Gastroesophageal sphincter (tissue), 3 donors: ENCODE measurements at regions not wholly inside any gene's neighbourhood (a gene's known extent, or its start where the extent isn't known, plus 50 kb on each side); places are given as distances from the start of the nearest gene placed in this dataset.

Experiments
- EP300 ChIP-seq: sonication (generic); formaldehyde crosslinking; IDR thresholded peaks from one replicate; pipeline ENCODE4 v1.6.1; 2017; ENCODE audit warnings: antibody characterized with exemption, mild to moderate bottlenecking
- POLR2A ChIP-seq, 2 donors: fragments of 450-650 bp; IDR thresholded peaks; one replicate each; pipeline ENCODE4 v1.6.1; 2017; ENCODE audit warnings: antibody characterized with exemption in 2 of 2, mild to moderate bottlenecking in 2 of 2, moderate library complexity in 1 of 2
- POLR2AphosphoS5 ChIP-seq: sonication (generic); formaldehyde crosslinking; IDR thresholded peaks from one replicate; pipeline ENCODE4 v1.6.1; 2017; ENCODE audit warnings: antibody characterized with exemption
- TF ChIP-seq, protein P1 (sequence below), 4 experiments: fragments of 200-600 bp in 2 of 4; fragments of 450-650 bp in 2 of 4; sonication (generic) in 1 of 4; IDR thresholded peaks; one replicate each; pipeline ENCODE4 v1.5.1; 2017 to 2019; ENCODE audit warnings: antibody characterized with exemption in 4 of 4, mild to moderate bottlenecking in 2 of 4, moderate library complexity in 2 of 4

DNA sequence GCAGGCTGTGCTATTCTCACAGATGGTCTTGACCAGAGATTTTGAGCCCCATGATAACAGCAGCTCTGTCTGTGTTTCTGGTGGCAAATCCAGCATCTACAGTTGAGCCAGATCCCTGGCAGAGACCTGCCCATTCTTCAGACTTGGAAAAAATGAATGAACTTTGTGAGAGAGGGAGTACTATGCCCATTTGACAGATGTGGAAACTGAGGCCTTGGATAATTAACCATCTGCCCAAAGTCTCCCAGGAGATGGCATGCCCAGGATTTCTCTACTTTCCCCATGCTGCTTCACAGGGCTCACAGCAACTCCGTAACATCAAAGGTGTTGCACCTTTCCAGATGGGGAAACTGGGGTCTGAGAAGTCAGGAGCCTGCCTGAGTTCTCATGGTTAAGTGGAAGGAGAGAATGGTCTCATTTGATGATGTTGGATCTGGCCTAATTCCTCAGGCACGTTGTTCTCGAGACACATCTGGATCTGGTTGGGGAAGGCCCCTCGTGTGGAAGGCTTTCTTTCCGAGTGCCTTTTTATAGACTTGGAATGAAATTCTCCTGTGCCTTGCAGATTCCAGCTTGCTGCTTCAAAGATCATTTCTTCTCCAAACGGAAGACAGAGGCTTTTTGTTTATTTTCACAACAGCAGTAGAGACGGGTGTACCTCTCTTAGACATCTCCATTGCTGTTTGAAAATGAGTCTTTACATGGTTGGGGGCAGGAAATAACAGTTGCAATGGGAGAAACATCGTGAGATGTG lies 73.3 kb upstream of the STX18 start:
- no peak for TF ChIP-seq POLR2A (IDR thresholded peaks at IDR 0.05)
- TF ChIP-seq, protein P1, sequence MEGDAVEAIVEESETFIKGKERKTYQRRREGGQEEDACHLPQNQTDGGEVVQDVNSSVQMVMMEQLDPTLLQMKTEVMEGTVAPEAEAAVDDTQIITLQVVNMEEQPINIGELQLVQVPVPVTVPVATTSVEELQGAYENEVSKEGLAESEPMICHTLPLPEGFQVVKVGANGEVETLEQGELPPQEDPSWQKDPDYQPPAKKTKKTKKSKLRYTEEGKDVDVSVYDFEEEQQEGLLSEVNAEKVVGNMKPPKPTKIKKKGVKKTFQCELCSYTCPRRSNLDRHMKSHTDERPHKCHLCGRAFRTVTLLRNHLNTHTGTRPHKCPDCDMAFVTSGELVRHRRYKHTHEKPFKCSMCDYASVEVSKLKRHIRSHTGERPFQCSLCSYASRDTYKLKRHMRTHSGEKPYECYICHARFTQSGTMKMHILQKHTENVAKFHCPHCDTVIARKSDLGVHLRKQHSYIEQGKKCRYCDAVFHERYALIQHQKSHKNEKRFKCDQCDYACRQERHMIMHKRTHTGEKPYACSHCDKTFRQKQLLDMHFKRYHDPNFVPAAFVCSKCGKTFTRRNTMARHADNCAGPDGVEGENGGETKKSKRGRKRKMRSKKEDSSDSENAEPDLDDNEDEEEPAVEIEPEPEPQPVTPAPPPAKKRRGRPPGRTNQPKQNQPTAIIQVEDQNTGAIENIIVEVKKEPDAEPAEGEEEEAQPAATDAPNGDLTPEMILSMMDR (IDR thresholded peaks at IDR 0.05): no peak
- TF ChIP-seq EP300: no peak
- no peak for TF ChIP-seq POLR2AphosphoS5
